NT2/D1 (cell line): ENCODE measurements at regions not wholly inside any gene's neighbourhood (a gene's known extent, or its start where the extent isn't known, plus 50 kb on each side); places are given as distances from the start of the nearest gene placed in this dataset.
A peak's percentile ranks its signal among the peaks of the same experiment; 100 is the strongest.

Experiments used
- DNase-seq: peaks from one replicate; pipeline ENCODE4 v3.0.0-alpha.2; 2011; ENCODE audit warnings: low read depth, low spot score
- H3K27me3 ChIP-seq: 2 replicates; pipeline ENCODE4 v1.6.0; 2011; ENCODE audit warnings: mild to moderate bottlenecking; ENCODE audit not compliant: insufficient read length, insufficient read depth
- H3K36me3 ChIP-seq: 2 replicates; pipeline ENCODE4 v1.6.1; 2011; ENCODE audit warnings: mild to moderate bottlenecking, low read length, mixed read lengths; ENCODE audit not compliant: insufficient read depth, insufficient read length
- H3K4me1 ChIP-seq: 2 replicates; pipeline ENCODE4 v1.5.1; 2011; ENCODE audit not compliant: insufficient read depth, insufficient read length
- H3K4me3 ChIP-seq: 2 replicates; pipeline ENCODE4 v1.5.1; 2011; ENCODE audit warnings: low read depth; ENCODE audit not compliant: insufficient read length
- H3K9ac ChIP-seq: 2 replicates; pipeline ENCODE4 v1.6.0; 2011; ENCODE audit warnings: low read depth; ENCODE audit not compliant: insufficient read length
- H3K9me3 ChIP-seq: 2 replicates; pipeline ENCODE4 v1.5.1; 2011; ENCODE audit warnings: mild to moderate bottlenecking, low read length; ENCODE audit not compliant: insufficient read depth
- SUZ12 ChIP-seq: IDR thresholded peaks from 2 replicates; pipeline ENCODE4 v1.6.1; 2011; ENCODE audit not compliant: insufficient read length, insufficient read depth; ENCODE audit errors: extremely low read depth
- YY1 ChIP-seq: IDR thresholded peaks from 2 replicates; pipeline ENCODE4 v1.6.1; 2011; ENCODE audit not compliant: insufficient read length, insufficient read depth
- ZNF274 ChIP-seq: IDR thresholded peaks from 2 replicates; pipeline ENCODE4 v1.6.1; 2011; ENCODE audit warnings: mild to moderate bottlenecking, low read depth, low read length

DNA sequence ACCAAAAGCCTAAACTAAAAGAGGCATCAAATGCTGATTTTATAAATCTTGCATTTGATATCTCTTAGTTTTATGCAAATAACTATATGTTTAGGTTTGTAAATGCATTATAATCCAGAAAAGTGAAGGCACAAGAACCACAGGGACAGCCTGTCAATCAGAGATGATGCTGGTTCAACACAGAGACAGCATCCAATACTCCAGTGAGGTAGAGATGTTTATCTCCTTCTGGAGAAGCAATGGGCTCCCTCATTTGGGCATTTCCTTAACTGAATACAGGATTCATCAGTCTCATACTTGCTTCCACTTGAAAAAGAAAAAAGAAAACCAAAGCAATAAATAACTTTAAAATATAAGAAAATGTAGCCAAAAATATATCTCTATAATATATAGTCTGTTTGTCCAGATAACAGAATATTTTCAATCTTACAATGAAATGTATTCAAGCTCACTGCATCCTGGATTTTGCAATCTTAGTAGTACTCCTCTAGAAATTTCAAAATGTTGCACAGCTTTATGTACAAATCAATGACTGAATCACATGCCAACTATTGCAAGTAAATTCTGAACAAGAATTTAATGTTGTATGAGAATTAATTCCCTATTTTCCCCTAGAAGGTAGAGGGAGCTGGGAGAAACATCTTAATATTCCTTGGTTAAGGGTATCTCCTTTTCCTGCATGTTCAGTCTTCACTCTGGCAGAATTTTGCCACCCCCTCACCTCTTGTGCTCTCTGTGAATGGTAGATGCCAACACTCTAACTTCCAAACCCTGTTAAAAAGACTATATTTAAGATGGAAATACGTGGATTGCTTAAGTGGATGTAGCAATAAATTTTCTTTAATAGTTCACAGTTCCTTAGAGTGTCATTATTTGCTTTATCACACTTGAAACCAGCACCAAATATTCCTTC is 191.1 kb upstream of the GAS1 start:
- Histone ChIP-seq H3K4me1 (no peaks in the 10 kb centered on the region), H3K4me3 (no peak overlapping the region), H3K27me3 (no peaks in the 10 kb centered on the region), H3K9me3 (no peaks in the 10 kb centered on the region), H3K9ac (no peak overlapping the region), H3K36me3 (no peaks in the 10 kb centered on the region)
- DNase-seq: no peak
- no peak for TF ChIP-seq YY1

DNA sequence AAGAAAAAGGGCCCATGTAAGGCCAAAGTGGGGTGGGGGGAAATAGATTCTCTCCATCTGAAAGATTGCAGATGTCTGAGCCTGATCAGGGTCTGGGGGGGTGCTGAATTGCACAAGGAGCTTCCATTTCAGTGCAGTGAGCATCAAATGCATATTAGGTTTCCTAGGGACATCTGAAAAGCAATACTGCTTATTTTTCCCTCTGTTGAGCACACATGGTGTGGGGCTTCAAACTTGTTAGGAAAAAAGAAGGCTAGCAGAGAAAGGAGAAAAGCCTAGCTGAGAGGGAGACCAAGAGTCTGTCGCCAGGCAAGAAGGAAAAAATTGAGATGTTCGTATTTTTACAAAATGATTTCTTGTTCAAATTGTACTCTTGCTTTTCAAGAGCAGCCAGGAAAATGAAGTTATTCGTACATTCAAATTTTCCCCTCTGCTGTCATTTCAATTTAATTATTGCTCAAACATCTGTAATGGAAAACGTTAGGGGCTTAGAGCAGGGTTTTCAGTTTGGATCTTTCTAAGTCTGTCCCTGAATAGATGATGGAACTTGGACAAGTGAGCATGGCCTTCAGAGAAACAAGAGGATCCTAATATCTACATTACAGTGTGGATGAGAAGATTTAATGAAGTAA is 191.9 kb upstream of the GAS1 start:
- Histone ChIP-seq H3K9me3 (no peaks in the 10 kb centered on the region), H3K4me3 (no peak overlapping the region), H3K4me1 (no peaks in the 10 kb centered on the region), H3K27me3 (no peaks in the 10 kb centered on the region), H3K9ac (no peak overlapping the region), H3K36me3 (no peaks in the 10 kb centered on the region)
- TF ChIP-seq ZNF274 (no peak), YY1 (no peak), SUZ12 (no peak)
- no peak for DNase-seq

DNA sequence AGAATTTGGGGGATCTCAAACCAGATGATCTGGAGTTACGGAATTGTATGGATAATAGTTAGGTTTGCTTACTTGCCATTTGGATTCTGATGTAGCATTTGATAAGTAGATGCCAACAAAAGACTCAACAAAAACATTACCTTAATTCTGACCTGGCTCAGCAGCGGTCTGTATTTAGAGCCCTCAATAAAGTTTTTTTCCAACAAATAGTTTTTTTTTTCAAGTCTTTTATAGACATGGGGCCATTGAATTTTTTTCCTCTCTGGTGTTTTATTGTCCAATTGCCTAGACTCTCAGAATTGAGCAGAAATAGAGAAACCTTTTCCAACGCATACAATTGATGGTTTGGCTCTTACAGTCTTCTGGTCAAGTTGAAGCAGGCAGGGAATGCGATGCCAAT is 192.8 kb upstream of the GAS1 start:
- Histone ChIP-seq H3K27me3 (no peaks in the 10 kb centered on the region), H3K4me1 (no peaks in the 10 kb centered on the region), H3K4me3 (no peak overlapping the region), H3K9me3 (no peaks in the 10 kb centered on the region), H3K9ac (no peak overlapping the region), H3K36me3 (no peaks in the 10 kb centered on the region)
- TF ChIP-seq ZNF274: no peak
- no peak for TF ChIP-seq SUZ12
- no peak for TF ChIP-seq YY1
- no peak for DNase-seq

DNA sequence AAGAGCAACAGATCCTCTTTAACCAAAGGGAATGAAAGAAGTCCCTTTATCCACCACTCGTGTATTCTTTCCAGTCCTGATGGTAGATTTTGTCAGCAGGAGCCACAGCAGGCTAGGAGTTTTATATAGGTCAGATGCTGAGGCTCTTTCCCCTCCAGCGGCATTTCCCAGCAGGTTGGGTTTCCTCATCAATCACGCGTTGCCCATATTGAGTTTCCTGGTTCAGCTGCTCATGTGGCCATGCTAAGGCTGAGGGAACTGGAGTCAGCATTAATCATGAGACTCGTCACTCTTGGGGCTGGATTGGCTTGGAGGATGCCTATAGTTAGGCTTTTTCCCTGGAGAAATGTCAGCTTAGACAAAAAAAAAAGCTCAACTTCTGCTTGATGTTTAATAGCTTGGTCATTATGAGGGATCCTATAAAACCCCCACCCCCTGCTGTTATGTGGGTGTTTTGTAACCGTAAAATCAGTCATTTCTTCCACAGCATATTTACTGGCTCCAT is 193.4 kb upstream of the GAS1 start:
- H3K27me3 ChIP-seq: no peaks in the 10 kb centered on the region
- no peaks in the 10 kb centered on the region for H3K4me1 ChIP-seq
- no peak for DNase-seq
- H3K36me3 ChIP-seq: no peaks in the 10 kb centered on the region
- no peaks in the 10 kb centered on the region for H3K9me3 ChIP-seq
- no peak overlapping the region for H3K9ac ChIP-seq
- no peak overlapping the region for H3K4me3 ChIP-seq
- TF ChIP-seq SUZ12 (no peak), YY1 (no peak), ZNF274 (no peak)

DNA sequence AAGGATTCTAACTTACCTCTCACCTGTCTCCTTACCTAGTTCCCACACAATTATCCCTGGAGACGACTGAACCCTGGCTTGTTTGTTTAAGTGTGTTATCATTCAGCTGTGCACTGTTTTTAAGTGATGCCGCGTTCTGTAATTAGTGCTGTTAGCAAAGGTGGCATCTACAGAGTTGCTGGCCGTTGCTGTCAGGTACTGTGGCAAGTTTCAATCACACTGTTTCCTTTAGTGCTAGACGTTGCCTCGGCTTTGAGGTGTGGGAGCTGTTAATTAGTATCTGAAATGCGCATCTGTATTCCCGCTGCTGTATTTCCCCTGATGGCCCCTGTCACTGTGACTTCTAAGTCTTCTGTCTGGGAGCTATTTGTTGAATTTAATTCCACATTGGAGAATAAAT is 193.8 kb upstream of the GAS1 start:
- TF ChIP-seq ZNF274 (no peak), SUZ12 (no peak), YY1 (no peak)
- H3K9ac ChIP-seq: no peak overlapping the region
- H3K4me1 ChIP-seq: no peaks in the 10 kb centered on the region
- no peaks in the 10 kb centered on the region for H3K27me3 ChIP-seq
- H3K36me3 ChIP-seq: no peaks in the 10 kb centered on the region
- no peaks in the 10 kb centered on the region for H3K9me3 ChIP-seq
- DNase-seq: no peak
- H3K4me3 ChIP-seq: no peak overlapping the region

DNA sequence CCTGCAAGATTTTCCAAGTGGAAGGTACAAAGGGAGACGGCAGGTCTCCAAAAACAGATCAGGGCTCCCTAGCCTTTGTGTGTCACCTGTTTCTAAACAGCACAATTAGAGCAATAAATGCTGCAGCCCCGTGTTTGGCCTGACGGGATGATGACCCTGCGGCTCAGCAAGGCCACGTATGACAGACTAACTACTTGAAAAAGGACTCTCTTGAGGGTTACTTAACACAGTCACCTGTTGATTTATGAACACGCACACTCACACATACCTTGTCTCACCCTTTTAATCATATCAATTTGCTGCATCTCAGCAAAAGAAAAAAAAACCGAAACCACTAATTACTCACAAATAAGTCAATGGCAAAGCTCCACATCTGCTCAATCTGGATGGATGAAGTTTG is 199.6 kb upstream of the GAS1 start:
- no peak for DNase-seq
- Histone ChIP-seq H3K9ac (no peak overlapping the region), H3K9me3 (peaks cover 8% of the 10 kb centered on the region; the same call in 1 of the 2 replicates), H3K36me3 (no peaks in the 10 kb centered on the region), H3K4me3 (no peak overlapping the region), H3K4me1 (no peaks in the 10 kb centered on the region), H3K27me3 (peaks cover 13% of the 10 kb centered on the region)
- TF ChIP-seq ZNF274 (no peak), YY1 (no peak), SUZ12 (no peak)

DNA sequence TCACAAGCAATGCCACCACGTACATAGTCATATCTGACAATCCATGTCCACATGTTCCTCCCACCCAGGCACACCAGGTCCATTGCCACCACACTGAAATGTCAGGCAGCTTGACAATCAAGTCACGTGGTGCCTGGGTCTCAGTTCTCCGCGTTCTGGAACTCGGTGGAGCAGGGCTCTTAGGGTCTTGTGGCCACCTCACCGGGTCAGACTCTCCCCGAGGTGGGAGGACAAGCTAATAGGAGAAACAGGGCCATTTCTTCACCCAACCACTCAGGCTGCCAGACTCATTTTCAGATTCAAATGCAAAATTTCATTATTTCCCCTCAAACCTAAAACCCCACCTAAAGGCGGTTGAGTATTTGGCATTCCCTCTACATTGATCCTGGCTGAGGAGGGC is 200.5 kb upstream of the GAS1 start:
- no peak for TF ChIP-seq YY1
- TF ChIP-seq ZNF274: no peak
- TF ChIP-seq SUZ12: no peak
- DNase-seq: no peak
- Histone ChIP-seq H3K9ac (peak overlapping the region; percentile 74), H3K4me3 (peak overlapping the region; percentile 25), H3K27me3 (peaks cover 13% of the 10 kb centered on the region), H3K4me1 (no peaks in the 10 kb centered on the region), H3K9me3 (peaks cover 8% of the 10 kb centered on the region; the same call in 1 of the 2 replicates), H3K36me3 (no peaks in the 10 kb centered on the region)
